ENCODE measurements at regions not wholly inside any gene's neighbourhood (a gene's known extent, or its start where the extent isn't known, plus 50 kb on each side); places are given as distances from the start of the nearest gene placed in this dataset.

DNA sequence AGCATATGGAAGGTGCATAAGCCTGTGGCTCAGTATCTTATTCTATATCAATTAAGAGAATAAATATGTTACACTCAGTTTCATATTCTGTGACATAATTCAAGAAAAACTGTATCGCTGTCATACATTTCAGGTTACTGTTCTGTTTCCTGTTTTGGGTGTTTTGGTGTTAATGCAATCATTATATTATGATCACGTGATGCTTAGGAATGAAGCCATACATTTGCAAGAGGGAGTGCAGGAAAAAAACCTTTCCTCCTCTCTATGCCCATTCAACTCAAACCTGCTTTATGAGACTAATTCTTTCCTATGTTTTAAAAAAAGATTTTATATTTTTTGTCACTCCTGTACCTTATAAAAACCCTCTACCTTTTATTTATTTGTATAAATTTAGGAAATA is 120.8 kb upstream of the DDX18 start:
- no peak for DNase-seq (ENCODE audit: low read depth, low spot score)
- POLR2A ChIA-PET = no interaction called here

More for the DNA sequence above, 120.8 kb upstream of the DDX18 start:
- intact Hi-C loops (cut with micrococcal nuclease) = no loop called here
- ChIA-PET CTCF (no interaction called here), RAD21 (ENCODE audit: low non-redundant PET in 1 of 2, low total read pairs in 2 of 2, uncharacterized antibody in 2 of 2, unreplicated experiment in 2 of 2) (no interaction called here)
- no peak for ATAC-seq
- no TSS peak for BruUV-seq (replicated peaks)
- no peak overlapping the region for H3K4me2 ChIP-seq (ENCODE audit: low read length)
- no peak overlapping the region for H2AFZ ChIP-seq (ENCODE audit: low read depth, low read length, poor library complexity, severe bottlenecking)
- H3K4me1 ChIP-seq (ENCODE audit: control insufficient read depth in 1 of 2, insufficient read depth in 2 of 2, low read length in 2 of 2) = no peaks in the 10 kb centered on the region
- no peaks in the 10 kb centered on the region for H3K27me3 ChIP-seq (ENCODE audit: insufficient read depth, low read length)
- H3K9ac ChIP-seq (ENCODE audit: low read length) = no peak overlapping the region
- H3K9me2 ChIP-seq (ENCODE audit: insufficient read depth) = no peaks in the 10 kb centered on the region
- no peaks in the 10 kb centered on the region for H3K36me3 ChIP-seq (ENCODE audit: control insufficient read depth in 1 of 2, insufficient read depth in 2 of 2, low read length in 2 of 2)
- H4K20me1 ChIP-seq (ENCODE audit: insufficient read depth) = no peaks in the 10 kb centered on the region
- no peaks in the 10 kb centered on the region for H3K9me3 ChIP-seq (ENCODE audit: control insufficient read depth in 1 of 2, insufficient read depth in 1 of 2, low read depth in 1 of 2, low read length in 2 of 2)
- TF ChIP-seq CEBPB (IDR thresholded peaks at IDR 0.05; ENCODE audit: low read depth) (no peak), ELF1 (IDR thresholded peaks at IDR 0.05; ENCODE audit: borderline replicate concordance, low read depth) (no peak), EZH2 (IDR thresholded peaks at IDR 0.05) (no peak), POLR2A (IDR thresholded peaks at IDR 0.05; ENCODE audit: borderline replicate concordance, extremely low read depth, insufficient read depth, insufficient read length) (no peak), FOSL1 (IDR thresholded peaks at IDR 0.05; ENCODE audit: low read depth) (no peak), JUND (IDR thresholded peaks at IDR 0.05) (no peak), YY1 (IDR thresholded peaks at IDR 0.05; ENCODE audit: extremely low read depth, insufficient replicate concordance, low read depth, low read length) (no peak), RAD21 (IDR thresholded peaks at IDR 0.05; ENCODE audit: low read depth) (no peak), SP1 (IDR thresholded peaks at IDR 0.05; ENCODE audit: low read depth) (no peak)
- TF ChIP-seq, protein P1, sequence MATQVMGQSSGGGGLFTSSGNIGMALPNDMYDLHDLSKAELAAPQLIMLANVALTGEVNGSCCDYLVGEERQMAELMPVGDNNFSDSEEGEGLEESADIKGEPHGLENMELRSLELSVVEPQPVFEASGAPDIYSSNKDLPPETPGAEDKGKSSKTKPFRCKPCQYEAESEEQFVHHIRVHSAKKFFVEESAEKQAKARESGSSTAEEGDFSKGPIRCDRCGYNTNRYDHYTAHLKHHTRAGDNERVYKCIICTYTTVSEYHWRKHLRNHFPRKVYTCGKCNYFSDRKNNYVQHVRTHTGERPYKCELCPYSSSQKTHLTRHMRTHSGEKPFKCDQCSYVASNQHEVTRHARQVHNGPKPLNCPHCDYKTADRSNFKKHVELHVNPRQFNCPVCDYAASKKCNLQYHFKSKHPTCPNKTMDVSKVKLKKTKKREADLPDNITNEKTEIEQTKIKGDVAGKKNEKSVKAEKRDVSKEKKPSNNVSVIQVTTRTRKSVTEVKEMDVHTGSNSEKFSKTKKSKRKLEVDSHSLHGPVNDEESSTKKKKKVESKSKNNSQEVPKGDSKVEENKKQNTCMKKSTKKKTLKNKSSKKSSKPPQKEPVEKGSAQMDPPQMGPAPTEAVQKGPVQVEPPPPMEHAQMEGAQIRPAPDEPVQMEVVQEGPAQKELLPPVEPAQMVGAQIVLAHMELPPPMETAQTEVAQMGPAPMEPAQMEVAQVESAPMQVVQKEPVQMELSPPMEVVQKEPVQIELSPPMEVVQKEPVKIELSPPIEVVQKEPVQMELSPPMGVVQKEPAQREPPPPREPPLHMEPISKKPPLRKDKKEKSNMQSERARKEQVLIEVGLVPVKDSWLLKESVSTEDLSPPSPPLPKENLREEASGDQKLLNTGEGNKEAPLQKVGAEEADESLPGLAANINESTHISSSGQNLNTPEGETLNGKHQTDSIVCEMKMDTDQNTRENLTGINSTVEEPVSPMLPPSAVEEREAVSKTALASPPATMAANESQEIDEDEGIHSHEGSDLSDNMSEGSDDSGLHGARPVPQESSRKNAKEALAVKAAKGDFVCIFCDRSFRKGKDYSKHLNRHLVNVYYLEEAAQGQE (IDR thresholded peaks at IDR 0.05; ENCODE audit: low read depth) = no peak
- TF ChIP-seq, protein P2, sequence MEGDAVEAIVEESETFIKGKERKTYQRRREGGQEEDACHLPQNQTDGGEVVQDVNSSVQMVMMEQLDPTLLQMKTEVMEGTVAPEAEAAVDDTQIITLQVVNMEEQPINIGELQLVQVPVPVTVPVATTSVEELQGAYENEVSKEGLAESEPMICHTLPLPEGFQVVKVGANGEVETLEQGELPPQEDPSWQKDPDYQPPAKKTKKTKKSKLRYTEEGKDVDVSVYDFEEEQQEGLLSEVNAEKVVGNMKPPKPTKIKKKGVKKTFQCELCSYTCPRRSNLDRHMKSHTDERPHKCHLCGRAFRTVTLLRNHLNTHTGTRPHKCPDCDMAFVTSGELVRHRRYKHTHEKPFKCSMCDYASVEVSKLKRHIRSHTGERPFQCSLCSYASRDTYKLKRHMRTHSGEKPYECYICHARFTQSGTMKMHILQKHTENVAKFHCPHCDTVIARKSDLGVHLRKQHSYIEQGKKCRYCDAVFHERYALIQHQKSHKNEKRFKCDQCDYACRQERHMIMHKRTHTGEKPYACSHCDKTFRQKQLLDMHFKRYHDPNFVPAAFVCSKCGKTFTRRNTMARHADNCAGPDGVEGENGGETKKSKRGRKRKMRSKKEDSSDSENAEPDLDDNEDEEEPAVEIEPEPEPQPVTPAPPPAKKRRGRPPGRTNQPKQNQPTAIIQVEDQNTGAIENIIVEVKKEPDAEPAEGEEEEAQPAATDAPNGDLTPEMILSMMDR (IDR thresholded peaks at IDR 0.05 in 2 of 3, conservative IDR thresholded peaks at IDR 0.05 in 1 of 3; ENCODE audit: borderline replicate concordance in 1 of 3, insufficient read depth in 1 of 3, low read depth in 2 of 3, low read length in 2 of 3) = no peak
- TF ChIP-seq, protein P3, sequence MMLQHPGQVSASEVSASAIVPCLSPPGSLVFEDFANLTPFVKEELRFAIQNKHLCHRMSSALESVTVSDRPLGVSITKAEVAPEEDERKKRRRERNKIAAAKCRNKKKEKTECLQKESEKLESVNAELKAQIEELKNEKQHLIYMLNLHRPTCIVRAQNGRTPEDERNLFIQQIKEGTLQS (IDR thresholded peaks at IDR 0.05) = no peak
- TF ChIP-seq, protein P4, sequence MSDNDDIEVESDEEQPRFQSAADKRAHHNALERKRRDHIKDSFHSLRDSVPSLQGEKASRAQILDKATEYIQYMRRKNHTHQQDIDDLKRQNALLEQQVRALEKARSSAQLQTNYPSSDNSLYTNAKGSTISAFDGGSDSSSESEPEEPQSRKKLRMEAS (IDR thresholded peaks at IDR 0.05) = no peak
- no peaks in the 10 kb centered on the region for H3K79me2 ChIP-seq (ENCODE audit: insufficient read depth, low read length)
- no peak overlapping the region for H3K27ac ChIP-seq (ENCODE audit: low read depth, low read length)
- no peak overlapping the region for H3K4me3 ChIP-seq (replicated peaks in 1 of 2; ENCODE audit: low read depth in 1 of 2, low read length in 2 of 2)
